ENCODE measurements at regions not wholly inside any gene's neighbourhood (a gene's known extent, or its start where the extent isn't known, plus 50 kb on each side); places are given as distances from the start of the nearest gene placed in this dataset.

DNA sequence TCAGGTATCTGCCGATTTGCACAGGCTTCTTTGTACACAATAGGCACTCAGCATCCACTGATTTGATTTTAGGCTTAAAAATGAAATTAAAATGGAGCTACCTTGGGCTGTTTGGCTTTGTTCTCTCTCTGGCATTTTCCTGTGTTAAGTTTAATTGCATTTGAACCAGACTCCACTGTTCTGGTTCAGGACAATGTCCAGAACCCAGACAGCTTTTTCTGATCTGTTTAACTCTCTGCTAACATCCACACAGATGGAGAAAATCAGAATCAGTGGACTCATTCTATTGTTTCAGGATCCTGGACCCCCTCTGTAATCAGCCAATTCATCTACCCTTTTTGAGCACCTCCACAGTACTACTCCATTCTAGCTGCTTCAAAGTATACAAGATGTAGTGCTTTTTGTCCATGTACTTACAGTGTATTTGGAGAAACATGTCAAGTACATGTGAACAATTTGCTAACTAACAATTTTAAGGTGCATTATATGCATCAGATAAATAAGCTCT, 248.1 kb downstream of the PTBP2 start:
- ATAC-seq, result no peak
- no peaks in the 10 kb centered on the region for H3K27me3 ChIP-seq (ENCODE audit: low read depth)
- intact Hi-C loops (cut with DNase I), result no loop called here
- no peaks in the 10 kb centered on the region for H3K9me3 ChIP-seq
- DNase-seq, result no peak
- TF ChIP-seq, protein P1, sequence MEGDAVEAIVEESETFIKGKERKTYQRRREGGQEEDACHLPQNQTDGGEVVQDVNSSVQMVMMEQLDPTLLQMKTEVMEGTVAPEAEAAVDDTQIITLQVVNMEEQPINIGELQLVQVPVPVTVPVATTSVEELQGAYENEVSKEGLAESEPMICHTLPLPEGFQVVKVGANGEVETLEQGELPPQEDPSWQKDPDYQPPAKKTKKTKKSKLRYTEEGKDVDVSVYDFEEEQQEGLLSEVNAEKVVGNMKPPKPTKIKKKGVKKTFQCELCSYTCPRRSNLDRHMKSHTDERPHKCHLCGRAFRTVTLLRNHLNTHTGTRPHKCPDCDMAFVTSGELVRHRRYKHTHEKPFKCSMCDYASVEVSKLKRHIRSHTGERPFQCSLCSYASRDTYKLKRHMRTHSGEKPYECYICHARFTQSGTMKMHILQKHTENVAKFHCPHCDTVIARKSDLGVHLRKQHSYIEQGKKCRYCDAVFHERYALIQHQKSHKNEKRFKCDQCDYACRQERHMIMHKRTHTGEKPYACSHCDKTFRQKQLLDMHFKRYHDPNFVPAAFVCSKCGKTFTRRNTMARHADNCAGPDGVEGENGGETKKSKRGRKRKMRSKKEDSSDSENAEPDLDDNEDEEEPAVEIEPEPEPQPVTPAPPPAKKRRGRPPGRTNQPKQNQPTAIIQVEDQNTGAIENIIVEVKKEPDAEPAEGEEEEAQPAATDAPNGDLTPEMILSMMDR (IDR thresholded peaks at IDR 0.05), result no peak
- no peaks in the 10 kb centered on the region for H3K36me3 ChIP-seq
- no peaks in the 10 kb centered on the region for H3K4me1 ChIP-seq
- no peak overlapping the region for H3K4me3 ChIP-seq
- H3K27ac ChIP-seq, result no peak overlapping the region

DNA sequence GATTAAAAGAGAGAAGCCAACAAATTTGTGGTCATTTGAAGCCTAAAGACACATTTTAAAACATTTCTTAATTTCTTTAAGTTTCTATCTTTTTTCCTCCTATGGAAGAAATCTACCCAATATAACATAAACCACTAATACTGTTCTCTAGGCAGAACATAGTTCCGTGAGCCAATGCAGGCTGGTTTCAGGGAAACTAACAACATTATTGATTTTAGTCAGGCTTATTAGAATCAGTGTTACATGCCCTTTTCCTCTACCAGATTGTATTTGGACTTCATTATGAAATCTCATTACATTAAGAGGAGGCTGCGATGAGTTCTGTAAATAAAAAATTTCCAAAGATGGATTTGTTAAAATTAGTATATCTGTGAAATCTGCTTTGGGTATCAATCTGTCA, 249.9 kb downstream of the PTBP2 start:
- no peaks in the 10 kb centered on the region for H3K4me1 ChIP-seq
- DNase-seq (no peak), ATAC-seq (no peak)
- no peak overlapping the region for H3K4me3 ChIP-seq
- H3K36me3 ChIP-seq, result no peaks in the 10 kb centered on the region
- no peak overlapping the region for H3K27ac ChIP-seq
- H3K9me3 ChIP-seq, result no peaks in the 10 kb centered on the region
- intact Hi-C loops (cut with DNase I), result no loop called here
- TF ChIP-seq, protein P1 (IDR thresholded peaks at IDR 0.05), result no peak
- no peaks in the 10 kb centered on the region for H3K27me3 ChIP-seq (ENCODE audit: low read depth)

DNA sequence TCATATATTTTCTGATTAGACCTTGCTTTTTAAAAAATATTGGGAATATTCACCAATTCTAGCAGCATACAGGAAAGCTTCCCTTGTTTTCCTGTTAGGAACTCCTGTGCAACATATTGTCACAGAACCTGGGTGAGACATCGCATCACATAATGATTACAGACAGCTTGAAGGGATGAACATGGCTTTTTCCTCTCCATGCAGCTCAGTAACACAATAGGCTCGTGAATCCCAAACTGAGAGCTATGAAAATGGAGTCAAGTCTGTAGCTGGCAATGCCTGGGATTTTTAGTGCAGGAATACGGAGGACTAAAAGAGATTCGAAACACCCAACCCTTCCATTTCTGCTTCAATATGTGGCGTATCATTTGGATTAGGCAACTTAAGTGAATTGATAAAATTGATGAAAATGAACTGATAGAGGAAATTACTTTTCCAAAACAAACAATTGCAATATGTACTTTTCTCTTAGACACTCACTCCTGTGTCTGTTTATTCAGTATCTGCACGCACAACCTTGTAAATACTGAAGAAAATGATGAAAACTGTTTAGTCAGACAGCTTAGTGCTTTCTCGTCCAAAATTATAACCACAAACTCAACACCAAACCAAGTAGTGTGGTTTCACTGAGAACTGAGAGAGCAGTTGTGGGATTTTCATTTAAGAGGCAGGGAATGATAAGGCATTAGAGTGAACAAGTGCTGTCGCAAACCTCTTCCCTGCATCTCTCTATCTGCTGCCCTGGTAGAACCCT, 250.4 kb downstream of the PTBP2 start:
- Histone ChIP-seq H3K36me3 (no peaks in the 10 kb centered on the region), H3K9me3 (no peaks in the 10 kb centered on the region), H3K4me3 (no peak overlapping the region), H3K4me1 (no peaks in the 10 kb centered on the region), H3K27ac (no peak overlapping the region), H3K27me3 (ENCODE audit: low read depth) (no peaks in the 10 kb centered on the region)
- TF ChIP-seq, protein P1 (IDR thresholded peaks at IDR 0.05), result no peak
- intact Hi-C loops (cut with DNase I), result no loop called here
- DNase-seq (no peak), ATAC-seq (no peak)

DNA sequence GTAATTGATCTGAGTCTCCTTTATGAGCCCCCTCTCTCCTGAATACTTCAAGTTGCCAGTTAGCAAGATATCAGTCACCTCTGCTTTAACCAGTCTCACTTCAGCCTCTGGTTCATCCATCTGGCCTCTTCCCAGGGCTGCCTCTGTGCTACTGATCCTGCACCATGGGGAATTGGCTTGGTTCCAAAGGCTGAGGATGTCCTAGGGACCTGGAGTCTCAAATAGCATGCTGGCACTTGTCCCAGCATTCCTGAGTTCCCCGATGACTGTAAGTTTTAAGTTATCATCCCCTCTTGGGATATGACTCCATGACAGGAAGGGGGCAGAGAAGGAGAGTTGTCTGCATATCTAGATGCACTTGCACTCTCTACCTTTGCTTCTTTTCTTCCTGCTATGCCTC, 252.0 kb downstream of the PTBP2 start:
- Histone ChIP-seq H3K27ac (no peak overlapping the region), H3K9me3 (no peaks in the 10 kb centered on the region), H3K27me3 (ENCODE audit: low read depth) (no peaks in the 10 kb centered on the region), H3K4me1 (no peaks in the 10 kb centered on the region), H3K4me3 (no peak overlapping the region), H3K36me3 (no peaks in the 10 kb centered on the region)
- intact Hi-C loops (cut with DNase I), result no loop called here
- DNase-seq (no peak), ATAC-seq (no peak)
- TF ChIP-seq, protein P1 (IDR thresholded peaks at IDR 0.05), result no peak

DNA sequence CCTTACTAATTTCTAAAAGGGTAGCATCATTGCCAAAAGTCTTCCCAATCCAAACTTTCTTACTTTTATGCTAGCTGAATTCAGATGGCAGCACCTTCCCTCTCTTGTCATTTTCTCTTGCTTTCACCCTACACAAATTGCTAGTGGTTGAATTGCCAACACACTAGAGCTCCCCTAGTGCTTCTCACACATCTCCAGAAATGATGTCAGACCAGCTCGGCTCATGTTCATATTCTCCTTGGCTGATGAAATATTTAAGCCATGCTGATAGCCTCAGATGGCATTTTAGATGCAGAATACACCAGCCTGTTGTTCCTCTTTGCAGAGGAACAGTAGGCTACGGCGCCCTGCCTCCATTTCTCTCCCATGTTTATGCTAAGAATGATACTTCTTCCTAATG, 256.9 kb downstream of the PTBP2 start:
- no peak for ATAC-seq
- no peaks in the 10 kb centered on the region for H3K9me3 ChIP-seq
- H3K27me3 ChIP-seq (ENCODE audit: low read depth), result no peaks in the 10 kb centered on the region
- TF ChIP-seq, protein P1 (IDR thresholded peaks at IDR 0.05), result no peak
- no peak overlapping the region for H3K27ac ChIP-seq
- DNase-seq, result no peak
- H3K4me1 ChIP-seq, result no peaks in the 10 kb centered on the region
- intact Hi-C loops (cut with DNase I), result no loop called here
- no peak overlapping the region for H3K4me3 ChIP-seq
- no peaks in the 10 kb centered on the region for H3K36me3 ChIP-seq

All from lower lobe of right lung (tissue), 2 donors.